WTC11 (cell line): ENCODE measurements at regions not wholly inside any gene's neighbourhood (a gene's known extent, or its start where the extent isn't known, plus 50 kb on each side); places are given as distances from the start of the nearest gene placed in this dataset.
"Not testable (repeated sequence)": the region's sequence is repeated elsewhere in the genome, so short reads cannot be mapped to it uniquely, and the experiment has no call there.

Source experiments
- ATAC-seq: fragments of 200-7000 bp; cut with Tn5 transposase; 2 replicates; pipeline ENCODE4 v1.10.0; 2021; ENCODE audit warnings: mild to moderate bottlenecking, moderate library complexity
- CTCF ChIA-PET: fragments of 300-600 bp; sonication (Branson Sonifier 250); formaldehyde crosslinking; loops from one replicate; lab custom pipeline; 2021; ENCODE audit warnings: antibody characterized with exemption; lab: Charles Lee
- POLR2A ChIA-PET: fragments of 350-600 bp; sonication (Branson Sonifier 250); formaldehyde crosslinking; loops from one replicate; lab custom pipeline; 2021; ENCODE audit warnings: antibody characterized with exemption; lab: Charles Lee
- DNase-seq: peaks from one replicate; pipeline ENCODE4 v3.0.0; 2021; ENCODE audit warnings: low spot score
- H3K27ac Mint-ChIP-seq: 2 replicates; pipeline ENCODE4 v1.8.0; 2021; ENCODE audit warnings: mixed read lengths
- H3K27me3 Mint-ChIP-seq: 2 replicates; pipeline ENCODE4 v1.8.0; 2021; ENCODE audit warnings: low read depth, mild to moderate bottlenecking, moderate library complexity, mixed read lengths
- H3K36me3 Mint-ChIP-seq: 2 replicates; pipeline ENCODE4 v1.8.0; 2021; ENCODE audit warnings: mixed read lengths
- H3K4me1 Mint-ChIP-seq: 2 replicates; pipeline ENCODE4 v1.8.0; 2022; ENCODE audit warnings: mixed read lengths
- H3K4me3 Mint-ChIP-seq: 2 replicates; pipeline ENCODE4 v1.8.0; 2021; ENCODE audit warnings: mild to moderate bottlenecking, moderate library complexity, mixed read lengths
- H3K9me3 Mint-ChIP-seq: 2 replicates; pipeline ENCODE4 v1.8.0; 2021; ENCODE audit warnings: mixed read lengths
- FOXK1 ChIP-seq: sonication (generic); formaldehyde crosslinking; IDR thresholded peaks from 2 replicates; pipeline ENCODE4 v1.8.0; 2022; ENCODE audit warnings: mild to moderate bottlenecking, moderate library complexity, missing genetic modification reagents
- HMGA2 ChIP-seq: fragments of 250-450 bp; sonication (Bioruptor Pico); IDR thresholded peaks from 2 replicates; pipeline ENCODE4 v1.4.0; 2021; ENCODE audit warnings: mild to moderate bottlenecking, moderate library complexity
- NR1H2 ChIP-seq: sonication (generic); formaldehyde crosslinking; IDR thresholded peaks from 2 replicates; pipeline ENCODE4 v1.9.0; 2021; ENCODE audit warnings: mild to moderate bottlenecking, moderate library complexity, missing genetic modification reagents
- NR3C1 ChIP-seq: sonication (generic); formaldehyde crosslinking; conservative IDR thresholded peaks from 2 replicates; pipeline ENCODE4 v1.8.1; 2023; ENCODE audit warnings: low read depth, mild to moderate bottlenecking, missing genetic modification reagents
- OVOL2 ChIP-seq: fragments of 250-450 bp; sonication (Bioruptor Pico); IDR thresholded peaks from 2 replicates; pipeline ENCODE4 v1.9.0; 2021; ENCODE audit warnings: mild to moderate bottlenecking, borderline replicate concordance
- SOX15 ChIP-seq: fragments of 250-450 bp; sonication (Bioruptor Pico); IDR thresholded peaks from 2 replicates; pipeline ENCODE4 v1.9.0; 2021; ENCODE audit warnings: mild to moderate bottlenecking
- ZNF121 ChIP-seq: sonication (generic); formaldehyde crosslinking; IDR thresholded peaks from 2 replicates; pipeline ENCODE4 v1.8.0; 2023; ENCODE audit warnings: missing genetic modification reagents
- ZNF396 ChIP-seq: fragments of 250-450 bp; sonication (Bioruptor Pico); IDR thresholded peaks from 2 replicates; pipeline ENCODE4 v1.8.0; 2021; ENCODE audit warnings: mild to moderate bottlenecking, moderate library complexity, borderline replicate concordance
- ZNF671 ChIP-seq: fragments of 250-450 bp; sonication (Bioruptor Pico); IDR thresholded peaks from 2 replicates; pipeline ENCODE4 v1.8.0; 2021; ENCODE audit warnings: mild to moderate bottlenecking
- TF ChIP-seq, protein P1 (sequence below): sonication (generic); formaldehyde crosslinking; IDR thresholded peaks from 2 replicates; pipeline ENCODE4 v1.8.0; 2023; ENCODE audit warnings: mild to moderate bottlenecking, missing genetic modification reagents
- TF ChIP-seq, protein P2 (sequence below): sonication (generic); formaldehyde crosslinking; conservative IDR thresholded peaks from 2 replicates; pipeline ENCODE4 v1.8.1; 2022; ENCODE audit warnings: mild to moderate bottlenecking, missing genetic modification reagents
- TF ChIP-seq, protein P3 (sequence below): fragments of 250-450 bp; sonication (Bioruptor Pico); IDR thresholded peaks from 2 replicates; pipeline ENCODE4 v1.9.0; 2021; ENCODE audit warnings: moderate library complexity, mild to moderate bottlenecking, inconsistent platforms, borderline replicate concordance
- TF ChIP-seq, protein P4 (sequence below): fragments of 200-600 bp; IDR thresholded peaks from 2 replicates; pipeline ENCODE4 v1.8.0; 2022; ENCODE audit warnings: antibody characterized with exemption

DNA sequence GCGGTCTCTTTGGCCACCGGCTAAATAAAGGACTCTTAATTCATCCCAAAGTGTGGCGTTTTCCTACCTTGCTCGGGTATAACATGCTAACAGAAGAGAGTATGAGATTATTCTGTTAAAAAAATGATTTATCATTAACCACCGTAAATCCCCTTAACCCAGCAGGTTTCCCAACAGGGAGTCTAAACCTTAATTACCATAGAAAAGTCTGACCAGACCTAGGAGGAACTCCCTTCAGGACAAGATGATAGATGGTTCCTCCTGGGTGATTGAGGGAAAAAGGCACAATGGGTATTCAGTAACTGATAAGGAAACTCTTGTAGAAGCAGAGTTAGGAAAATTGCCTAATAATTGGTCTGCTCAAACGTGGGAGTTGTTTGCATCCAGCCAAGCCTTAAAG lies 193.7 kb downstream of the ZNF737 start:
- TF ChIP-seq, protein P1, sequence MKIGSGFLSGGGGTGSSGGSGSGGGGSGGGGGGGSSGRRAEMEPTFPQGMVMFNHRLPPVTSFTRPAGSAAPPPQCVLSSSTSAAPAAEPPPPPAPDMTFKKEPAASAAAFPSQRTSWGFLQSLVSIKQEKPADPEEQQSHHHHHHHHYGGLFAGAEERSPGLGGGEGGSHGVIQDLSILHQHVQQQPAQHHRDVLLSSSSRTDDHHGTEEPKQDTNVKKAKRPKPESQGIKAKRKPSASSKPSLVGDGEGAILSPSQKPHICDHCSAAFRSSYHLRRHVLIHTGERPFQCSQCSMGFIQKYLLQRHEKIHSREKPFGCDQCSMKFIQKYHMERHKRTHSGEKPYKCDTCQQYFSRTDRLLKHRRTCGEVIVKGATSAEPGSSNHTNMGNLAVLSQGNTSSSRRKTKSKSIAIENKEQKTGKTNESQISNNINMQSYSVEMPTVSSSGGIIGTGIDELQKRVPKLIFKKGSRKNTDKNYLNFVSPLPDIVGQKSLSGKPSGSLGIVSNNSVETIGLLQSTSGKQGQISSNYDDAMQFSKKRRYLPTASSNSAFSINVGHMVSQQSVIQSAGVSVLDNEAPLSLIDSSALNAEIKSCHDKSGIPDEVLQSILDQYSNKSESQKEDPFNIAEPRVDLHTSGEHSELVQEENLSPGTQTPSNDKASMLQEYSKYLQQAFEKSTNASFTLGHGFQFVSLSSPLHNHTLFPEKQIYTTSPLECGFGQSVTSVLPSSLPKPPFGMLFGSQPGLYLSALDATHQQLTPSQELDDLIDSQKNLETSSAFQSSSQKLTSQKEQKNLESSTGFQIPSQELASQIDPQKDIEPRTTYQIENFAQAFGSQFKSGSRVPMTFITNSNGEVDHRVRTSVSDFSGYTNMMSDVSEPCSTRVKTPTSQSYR = no peak
- no peak for TF ChIP-seq SOX15
- CTCF ChIA-PET = interaction anchor here (1.2 kb wide), 1 partner anchor 12 kb away, joined by 6 read pairs; no protein-coding TSS in a partner anchor
- no peaks in the 10 kb centered on the region for H3K9me3 Mint-ChIP-seq
- no peak for ATAC-seq
- DNase-seq = no peak
- H3K4me3 Mint-ChIP-seq = peak overlapping the region; percentile 52
- POLR2A ChIA-PET = no interaction called here
- H3K4me1 Mint-ChIP-seq = peaks cover 83% of the 10 kb centered on the region
- H3K27ac Mint-ChIP-seq = no peak overlapping the region
- peaks cover 94% of the 10 kb centered on the region for H3K27me3 Mint-ChIP-seq
- peaks cover 9% of the 10 kb centered on the region for H3K36me3 Mint-ChIP-seq

DNA sequence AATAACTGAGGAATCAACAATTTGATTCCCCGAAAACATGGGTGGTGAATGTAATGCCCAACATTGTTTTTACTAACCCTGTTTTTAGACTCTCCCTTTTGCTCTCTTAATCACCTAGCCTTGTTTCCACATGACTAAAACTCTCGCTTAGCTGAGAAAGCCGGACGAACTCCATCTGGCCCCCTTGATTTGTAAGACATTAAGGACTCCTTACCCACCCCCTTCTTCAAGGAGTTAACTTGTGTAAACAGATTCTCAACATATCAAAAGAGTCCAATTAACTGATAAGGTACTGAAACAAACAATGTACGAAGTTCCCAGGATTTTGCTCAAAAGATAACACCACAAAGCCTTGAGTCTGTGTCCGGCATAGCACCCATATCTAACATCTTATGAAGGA lies 194.3 kb downstream of the ZNF737 start:
- H3K36me3 Mint-ChIP-seq, H3K9me3 Mint-ChIP-seq, DNase-seq, H3K27ac Mint-ChIP-seq, ATAC-seq, POLR2A ChIA-PET: not testable (repeated sequence)
- peak overlapping the region; percentile 52 for H3K4me3 Mint-ChIP-seq
- CTCF ChIA-PET = interaction anchor here (1.2 kb wide), 1 partner anchor 11 kb away, joined by 6 read pairs; no protein-coding TSS in a partner anchor
- H3K27me3 Mint-ChIP-seq = peaks cover 97% of the 10 kb centered on the region
- peaks cover 82% of the 10 kb centered on the region for H3K4me1 Mint-ChIP-seq

DNA sequence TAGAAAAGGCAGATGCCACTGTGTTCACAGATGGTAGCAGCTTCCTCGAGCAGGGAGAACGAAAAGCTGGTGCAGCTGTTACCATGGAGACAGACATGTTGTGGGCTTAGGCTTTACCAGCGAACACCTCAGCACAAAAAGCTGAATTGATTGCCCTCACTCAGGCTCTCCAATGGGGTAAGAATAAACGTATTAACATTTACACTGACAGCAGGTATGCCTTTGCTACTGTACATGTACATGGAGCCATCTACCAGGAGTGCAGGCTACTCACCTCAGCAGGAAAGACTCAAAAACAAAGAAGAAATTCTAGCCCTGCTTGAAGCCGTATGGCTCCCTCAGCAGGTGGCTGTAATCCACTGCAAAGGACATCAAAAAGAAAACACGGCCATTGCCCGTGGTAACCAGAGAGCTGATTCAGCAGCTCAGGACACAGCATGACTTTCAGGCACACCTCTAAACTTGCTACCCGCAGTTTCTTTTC lies 197.7 kb downstream of the ZNF737 start:
- peak; percentile 52 for DNase-seq
- peaks cover 9% of the 10 kb centered on the region for H3K36me3 Mint-ChIP-seq
- POLR2A ChIA-PET = interaction anchor here (0.7 kb wide), 1 partner anchor 129 kb away, joined by 7 read pairs; no protein-coding TSS in a partner anchor
- H3K9me3 Mint-ChIP-seq = no peaks in the 10 kb centered on the region
- H3K4me1 Mint-ChIP-seq = peaks cover 79% of the 10 kb centered on the region
- peak; percentile 73 for ATAC-seq
- peaks cover 100% of the 10 kb centered on the region for H3K27me3 Mint-ChIP-seq
- no peak for TF ChIP-seq NR3C1 (CRISPR knock-in tag)
- TF ChIP-seq, protein P2, sequence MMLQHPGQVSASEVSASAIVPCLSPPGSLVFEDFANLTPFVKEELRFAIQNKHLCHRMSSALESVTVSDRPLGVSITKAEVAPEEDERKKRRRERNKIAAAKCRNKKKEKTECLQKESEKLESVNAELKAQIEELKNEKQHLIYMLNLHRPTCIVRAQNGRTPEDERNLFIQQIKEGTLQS (CRISPR knock-in tag) = no peak
- no peak for TF ChIP-seq ZNF121 (CRISPR knock-in tag)
- TF ChIP-seq ZNF396 (CRISPR knock-in tag) = no peak
- TF ChIP-seq NR1H2 (CRISPR knock-in tag) = no peak
- no peak for TF ChIP-seq OVOL2 (CRISPR knock-in tag)
- peak; percentile 65; the same call in 1 of the 2 replicates for TF ChIP-seq FOXK1 (CRISPR knock-in tag)
- CTCF ChIA-PET = interaction anchor here (0.6 to 2.0 kb wide), 10 partner anchors 11 to 411 kb away, joined by 3 to 9 read pairs (median 4); partner anchors contain the start of gene ZNF737
- no peak overlapping the region for H3K4me3 Mint-ChIP-seq
- no peak overlapping the region for H3K27ac Mint-ChIP-seq

DNA sequence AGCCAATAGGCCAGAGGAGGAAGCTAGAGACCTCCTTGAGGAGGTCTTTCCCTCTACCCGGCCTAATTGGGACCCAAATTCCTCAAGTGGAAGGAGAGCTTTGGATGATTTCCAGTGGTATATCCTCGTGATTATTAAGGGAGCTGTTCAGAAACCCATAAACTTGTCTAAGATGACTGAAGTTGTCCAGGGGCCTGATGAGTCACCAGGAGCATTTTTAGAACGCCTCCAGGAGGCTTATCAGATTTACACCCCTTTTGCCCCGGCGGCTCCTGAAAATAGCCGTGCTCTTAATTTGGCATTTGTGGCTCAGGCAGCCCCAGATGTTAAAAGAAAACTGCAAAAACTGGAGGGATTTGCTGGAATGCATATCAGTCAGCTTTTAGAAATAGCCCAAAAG lies 198.1 kb downstream of the ZNF486 start:
- no peak overlapping the region for H3K27ac Mint-ChIP-seq
- POLR2A ChIA-PET = interaction anchor here (0.6 kb wide), 1 partner anchor 59 kb away, joined by 3 read pairs; no protein-coding TSS in a partner anchor
- peaks cover 78% of the 10 kb centered on the region for H3K4me1 Mint-ChIP-seq
- CTCF ChIA-PET = interaction anchor here (0.6 kb wide), 1 partner anchor 105 kb away, joined by 3 read pairs; no protein-coding TSS in a partner anchor
- TF ChIP-seq ZNF671 (CRISPR knock-in tag) = no peak
- no peak for TF ChIP-seq HMGA2 (CRISPR knock-in tag)
- H3K36me3 Mint-ChIP-seq = peaks cover 4% of the 10 kb centered on the region
- ATAC-seq (no peak), DNase-seq (no peak)
- peaks cover 99% of the 10 kb centered on the region for H3K27me3 Mint-ChIP-seq
- no peak overlapping the region for H3K4me3 Mint-ChIP-seq
- H3K9me3 Mint-ChIP-seq = no peaks in the 10 kb centered on the region

DNA sequence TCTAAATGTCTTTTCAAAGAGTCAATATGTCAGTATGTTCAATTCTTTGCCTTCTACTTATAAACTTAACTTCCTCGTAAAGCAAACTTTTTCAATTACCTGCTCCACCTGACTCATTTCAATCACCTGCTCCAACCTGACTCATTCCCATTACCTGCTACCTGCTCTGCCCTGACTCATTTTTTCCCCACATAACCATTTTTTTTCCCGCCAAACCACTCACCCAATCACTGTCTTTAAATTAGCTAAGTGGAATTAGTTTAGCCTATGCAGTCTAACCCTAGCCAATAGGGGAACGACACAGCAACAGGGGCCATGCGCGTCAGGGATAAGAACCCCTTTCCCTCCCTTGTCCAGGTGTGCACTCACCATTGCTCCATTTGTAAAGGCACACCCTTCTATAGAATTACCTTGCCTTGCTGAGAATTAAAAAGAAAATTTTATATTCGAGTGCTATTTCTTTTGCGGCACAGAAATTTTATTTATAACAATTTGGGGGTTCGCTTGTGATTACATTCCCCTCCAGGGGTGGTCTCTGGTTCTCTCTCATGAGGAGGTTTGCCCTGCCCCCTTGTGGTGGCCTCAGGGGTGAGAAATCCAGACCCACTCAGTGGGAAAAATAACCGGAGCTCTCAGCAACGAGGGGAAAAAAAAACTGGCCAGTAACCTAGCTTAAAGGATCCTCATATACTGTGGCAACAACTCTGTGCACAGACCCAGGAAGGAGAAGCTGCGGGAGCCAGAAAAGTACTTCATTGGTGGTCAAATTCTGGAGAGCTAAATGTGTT lies 193.1 kb downstream of the ZNF486 start:
- DNase-seq = peak; percentile 80
- peaks cover 49% of the 10 kb centered on the region for H3K27me3 Mint-ChIP-seq
- H3K4me3 Mint-ChIP-seq = peak overlapping the region; percentile 24; the same call in 1 of the 2 replicates
- CTCF ChIA-PET = interaction anchor here (0.6 to 3.0 kb wide), 37 partner anchors 9 to 660 kb away, joined by 3 to 31 read pairs (median 4); partner anchors contain the start of genes ZNF430 and ZNF682
- peak overlapping the region; percentile 14 for H3K27ac Mint-ChIP-seq
- H3K9me3 Mint-ChIP-seq = no peaks in the 10 kb centered on the region
- ATAC-seq = peak; percentile 65
- POLR2A ChIA-PET = interaction anchor here (0.6 to 0.9 kb wide), 2 partner anchors 121 to 459 kb away, joined by 3 to 4 read pairs; partner anchors contain the start of gene ZNF93
- peaks cover 4% of the 10 kb centered on the region; the same call in 1 of the 2 replicates for H3K36me3 Mint-ChIP-seq
- TF ChIP-seq, protein P3, sequence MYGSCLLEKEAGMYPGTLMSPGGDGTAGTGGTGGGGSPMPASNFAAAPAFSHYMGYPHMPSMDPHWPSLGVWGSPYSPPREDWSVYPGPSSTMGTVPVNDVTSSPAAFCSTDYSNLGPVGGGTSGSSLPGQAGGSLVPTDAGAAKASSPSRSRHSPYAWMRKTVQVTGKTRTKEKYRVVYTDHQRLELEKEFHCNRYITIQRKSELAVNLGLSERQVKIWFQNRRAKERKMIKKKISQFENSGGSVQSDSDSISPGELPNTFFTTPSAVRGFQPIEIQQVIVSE (CRISPR knock-in tag) = no peak
- TF ChIP-seq, protein P4, sequence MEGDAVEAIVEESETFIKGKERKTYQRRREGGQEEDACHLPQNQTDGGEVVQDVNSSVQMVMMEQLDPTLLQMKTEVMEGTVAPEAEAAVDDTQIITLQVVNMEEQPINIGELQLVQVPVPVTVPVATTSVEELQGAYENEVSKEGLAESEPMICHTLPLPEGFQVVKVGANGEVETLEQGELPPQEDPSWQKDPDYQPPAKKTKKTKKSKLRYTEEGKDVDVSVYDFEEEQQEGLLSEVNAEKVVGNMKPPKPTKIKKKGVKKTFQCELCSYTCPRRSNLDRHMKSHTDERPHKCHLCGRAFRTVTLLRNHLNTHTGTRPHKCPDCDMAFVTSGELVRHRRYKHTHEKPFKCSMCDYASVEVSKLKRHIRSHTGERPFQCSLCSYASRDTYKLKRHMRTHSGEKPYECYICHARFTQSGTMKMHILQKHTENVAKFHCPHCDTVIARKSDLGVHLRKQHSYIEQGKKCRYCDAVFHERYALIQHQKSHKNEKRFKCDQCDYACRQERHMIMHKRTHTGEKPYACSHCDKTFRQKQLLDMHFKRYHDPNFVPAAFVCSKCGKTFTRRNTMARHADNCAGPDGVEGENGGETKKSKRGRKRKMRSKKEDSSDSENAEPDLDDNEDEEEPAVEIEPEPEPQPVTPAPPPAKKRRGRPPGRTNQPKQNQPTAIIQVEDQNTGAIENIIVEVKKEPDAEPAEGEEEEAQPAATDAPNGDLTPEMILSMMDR = peak; percentile 78; the same call in 1 of the 2 replicates
- H3K4me1 Mint-ChIP-seq = peaks cover 57% of the 10 kb centered on the region
